ENCODE measurements at regions not wholly inside any gene's neighbourhood (a gene's known extent, or its start where the extent isn't known, plus 50 kb on each side); places are given as distances from the start of the nearest gene placed in this dataset.

- peak overlapping the region in 1 of 3 experiments; percentile 82; a peak in 1 of 7 replicates for H3K27ac Mint-ChIP-seq
- no peak overlapping the region for H3K18ac ChIP-seq (ENCODE audit: insufficient read length, low read depth, low read length)
- H2BK12ac ChIP-seq (ENCODE audit: insufficient read length, low read depth, low read length): no peak overlapping the region
- H3K36me3 Mint-ChIP-seq (ENCODE audit: insufficient read depth in 1 of 3, low read depth in 3 of 3): no peaks in the 10 kb centered on the region
- H3T11ph ChIP-seq (ENCODE audit: low read length): no peak overlapping the region
- H3K9me3 Mint-ChIP-seq: no peaks in the 10 kb centered on the region
- no peaks in the 10 kb centered on the region for H3K9me3 ChIP-seq (ENCODE audit: control insufficient read depth, low read depth, low read length)
- no CpG with 5 or more reads among the region's 18 CpGs for WGBS (ENCODE audit: extremely low coverage, insufficient read length, low lambda C conversion rate)
- H4K5ac ChIP-seq (ENCODE audit: insufficient read length, low read depth, low read length): no peak overlapping the region
- no peaks in the 10 kb centered on the region for H3K4me1 ChIP-seq (ENCODE audit: insufficient read depth, low read length)
- H3K4me1 Mint-ChIP-seq: peaks cover 7 to 10% of the 10 kb centered on the region in 2 experiments
- no peak overlapping the region for H3K14ac ChIP-seq (ENCODE audit: insufficient read depth, low read length)
- no peak overlapping the region for H3K56ac ChIP-seq (ENCODE audit: insufficient read length, low read depth, low read length)
- no peak overlapping the region for H3K23ac ChIP-seq (ENCODE audit: insufficient read length, low read depth, low read length)
- H2AFZ ChIP-seq (ENCODE audit: low read length): no peak overlapping the region
- no peak overlapping the region for H4K8ac ChIP-seq (replicated peaks; ENCODE audit: insufficient read length, low read depth, low read length)
- H2AK5ac ChIP-seq (ENCODE audit: insufficient read length, low read length): no peak overlapping the region
- DNase-seq: no peak
- H2BK120ac ChIP-seq (ENCODE audit: low read depth, low read length, poor library complexity, severe bottlenecking): no peak overlapping the region
- H3K27me3 Mint-ChIP-seq (ENCODE audit: low read depth): peaks cover 88% of the 10 kb centered on the region
- H2BK5ac ChIP-seq (ENCODE audit: insufficient read length, low read length): no peak overlapping the region
- no peak overlapping the region for H4K91ac ChIP-seq (ENCODE audit: insufficient read length, low read depth, low read length)
- H3K4me2 ChIP-seq (ENCODE audit: insufficient read depth, insufficient read length, low read length): no peak overlapping the region
- peaks cover 3% of the 10 kb centered on the region for H3K23me2 ChIP-seq (ENCODE audit: insufficient read length, low read depth, low read length, poor library complexity, severe bottlenecking)
- TF ChIP-seq CTCF (conservative IDR thresholded peaks at IDR 0.05): no peak
- H2BK20ac ChIP-seq (ENCODE audit: low read depth, low read length, poor library complexity, severe bottlenecking): no peak overlapping the region
- H2BK15ac ChIP-seq (ENCODE audit: low read depth, low read length): no peak overlapping the region
- no peaks in the 10 kb centered on the region for H4K20me1 ChIP-seq (ENCODE audit: control insufficient read depth, insufficient read depth, insufficient read length)
- no peaks in the 10 kb centered on the region for H3K27me3 ChIP-seq (ENCODE audit: insufficient read depth, low read length)
- H3K9ac ChIP-seq (ENCODE audit: extremely low read depth, insufficient read length, low read length): no peak overlapping the region
- H3K79me2 ChIP-seq (ENCODE audit: insufficient read depth, low read length): no peaks in the 10 kb centered on the region
- H3K27ac ChIP-seq (ENCODE audit: insufficient read length, low read depth, low read length): no peak overlapping the region
- no peak overlapping the region for H3K4ac ChIP-seq (ENCODE audit: low read depth, low read length)
- H3K79me1 ChIP-seq (ENCODE audit: insufficient read depth, low read depth, low read length, poor library complexity, severe bottlenecking): no peaks in the 10 kb centered on the region
- no peak overlapping the region for H3K4me3 Mint-ChIP-seq
Measured at GRCh38 chr2:120562218-120563005, 173.3 kb upstream of the GLI2 start.

Data from H9 (cell line).